Choroid plexus epithelial cell (primary cell): ENCODE measurements at regions not wholly inside any gene's neighbourhood (a gene's known extent, or its start where the extent isn't known, plus 50 kb on each side); places are given as distances from the start of the nearest gene placed in this dataset.

Source experiments
- DNase-seq: peaks from one replicate; pipeline ENCODE4 v3.0.0-alpha.2; 2010; ENCODE audit warnings: low read depth
- H3K4me3 ChIP-seq: 2 replicates; pipeline ENCODE4 v1.5.1; 2011; ENCODE audit warnings: low read depth, mild to moderate bottlenecking, control low read depth, low read length, moderate library complexity
- CTCF ChIP-seq: conservative IDR thresholded peaks from 2 replicates; pipeline ENCODE4 v1.5.1; 2011; ENCODE audit warnings: low read depth, mild to moderate bottlenecking, control low read depth, inconsistent platforms, low read length, moderate library complexity

GRCh38 chr2:236844711-236845110 is 241.0 kb upstream of the COPS8 start:
- DNase-seq, result no peak
- H3K4me3 ChIP-seq, result no peak overlapping the region
- TF ChIP-seq CTCF, result no peak

GRCh38 chr2:236847023-236847422 is 238.7 kb upstream of the COPS8 start:
- no peak for TF ChIP-seq CTCF
- H3K4me3 ChIP-seq, result no peak overlapping the region
- no peak for DNase-seq

- no peak for DNase-seq
- no peak for TF ChIP-seq CTCF
- no peak overlapping the region for H3K4me3 ChIP-seq
These were observed 238.0 kb upstream of the COPS8 start for GRCh38 chr2:236847538-236848263.

GRCh38 chr2:236848501-236848900 is 237.2 kb upstream of the COPS8 start:
- no peak for DNase-seq
- no peak overlapping the region for H3K4me3 ChIP-seq
- no peak for TF ChIP-seq CTCF

GRCh38 chr2:236849508-236849907 is 236.2 kb upstream of the COPS8 start:
- TF ChIP-seq CTCF, result no peak
- no peak for DNase-seq

GRCh38 chr2:236849940-236850339 is 235.7 kb upstream of the COPS8 start:
- H3K4me3 ChIP-seq, result no peak overlapping the region
- TF ChIP-seq CTCF, result no peak
- DNase-seq, result no peak

More at GRCh38 chr2:236849508-236849907, 236.2 kb upstream of the COPS8 start:
- H3K4me3 ChIP-seq, result no peak overlapping the region

GRCh38 chr2:236851187-236851586 is 234.5 kb upstream of the COPS8 start:
- no peak for TF ChIP-seq CTCF
- DNase-seq, result no peak
- H3K4me3 ChIP-seq, result no peak overlapping the region
